ENCODE measurements at regions not wholly inside any gene's neighbourhood (a gene's known extent, or its start where the extent isn't known, plus 50 kb on each side); places are given as distances from the start of the nearest gene placed in this dataset.

DNA sequence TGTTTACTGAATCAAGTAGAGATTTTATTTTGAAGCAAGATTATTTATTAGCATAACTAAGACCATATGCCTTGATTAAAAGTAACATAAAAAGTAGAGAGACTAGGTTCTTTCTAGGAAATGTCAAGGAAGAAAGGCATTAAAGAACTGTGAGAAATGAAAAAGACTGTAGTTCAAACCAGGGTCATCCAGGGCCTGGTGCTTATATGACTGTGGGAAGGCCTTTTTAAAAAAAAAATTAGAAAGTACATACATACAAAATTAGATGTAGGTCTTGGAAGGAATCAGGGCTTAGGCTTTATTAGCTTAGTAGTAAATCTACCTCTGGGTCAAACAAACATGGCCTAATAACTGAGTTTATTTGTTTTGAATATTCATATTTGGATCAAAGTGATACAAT lies 173.9 kb upstream of the TBL1XR1 start:
- no peak for ATAC-seq
- Histone ChIP-seq H3K27me3 (ENCODE audit: control insufficient read depth in 1 of 2, insufficient read depth in 2 of 2, low read length in 2 of 2) (no peaks in the 10 kb centered on the region), H3K4me3 (replicated peaks in 1 of 3; ENCODE audit: insufficient read depth in 1 of 3, low read depth in 2 of 3, low read length in 3 of 3) (no peak overlapping the region), H3K27ac (ENCODE audit: extremely low read length, insufficient read depth, low read length) (no peak overlapping the region), H3K9ac (ENCODE audit: insufficient read depth, low read depth, low read length) (no peak overlapping the region), H2AFZ (ENCODE audit: low read length) (no peak overlapping the region), H3K4me2 (ENCODE audit: low read depth, low read length) (no peak overlapping the region), H4K20me1 (ENCODE audit: insufficient read depth, low read length) (no peaks in the 10 kb centered on the region), H3K4me1 (ENCODE audit: insufficient read depth, low read length) (no peaks in the 10 kb centered on the region), H3K9me3 (ENCODE audit: low read length) (no peaks in the 10 kb centered on the region), H3K36me3 (replicated peaks in 1 of 2; ENCODE audit: control insufficient read depth in 1 of 2, insufficient read depth in 2 of 2, low read length in 2 of 2) (no peaks in the 10 kb centered on the region), H3K79me2 (ENCODE audit: insufficient read depth, low read length) (no peaks in the 10 kb centered on the region)
- CTCF ChIA-PET (ENCODE audit: low intra/inter-chr PET ratio, low total read pairs), result no interaction called here
- POLR2A ChIA-PET, result no interaction called here
- TF ChIP-seq, protein P1, sequence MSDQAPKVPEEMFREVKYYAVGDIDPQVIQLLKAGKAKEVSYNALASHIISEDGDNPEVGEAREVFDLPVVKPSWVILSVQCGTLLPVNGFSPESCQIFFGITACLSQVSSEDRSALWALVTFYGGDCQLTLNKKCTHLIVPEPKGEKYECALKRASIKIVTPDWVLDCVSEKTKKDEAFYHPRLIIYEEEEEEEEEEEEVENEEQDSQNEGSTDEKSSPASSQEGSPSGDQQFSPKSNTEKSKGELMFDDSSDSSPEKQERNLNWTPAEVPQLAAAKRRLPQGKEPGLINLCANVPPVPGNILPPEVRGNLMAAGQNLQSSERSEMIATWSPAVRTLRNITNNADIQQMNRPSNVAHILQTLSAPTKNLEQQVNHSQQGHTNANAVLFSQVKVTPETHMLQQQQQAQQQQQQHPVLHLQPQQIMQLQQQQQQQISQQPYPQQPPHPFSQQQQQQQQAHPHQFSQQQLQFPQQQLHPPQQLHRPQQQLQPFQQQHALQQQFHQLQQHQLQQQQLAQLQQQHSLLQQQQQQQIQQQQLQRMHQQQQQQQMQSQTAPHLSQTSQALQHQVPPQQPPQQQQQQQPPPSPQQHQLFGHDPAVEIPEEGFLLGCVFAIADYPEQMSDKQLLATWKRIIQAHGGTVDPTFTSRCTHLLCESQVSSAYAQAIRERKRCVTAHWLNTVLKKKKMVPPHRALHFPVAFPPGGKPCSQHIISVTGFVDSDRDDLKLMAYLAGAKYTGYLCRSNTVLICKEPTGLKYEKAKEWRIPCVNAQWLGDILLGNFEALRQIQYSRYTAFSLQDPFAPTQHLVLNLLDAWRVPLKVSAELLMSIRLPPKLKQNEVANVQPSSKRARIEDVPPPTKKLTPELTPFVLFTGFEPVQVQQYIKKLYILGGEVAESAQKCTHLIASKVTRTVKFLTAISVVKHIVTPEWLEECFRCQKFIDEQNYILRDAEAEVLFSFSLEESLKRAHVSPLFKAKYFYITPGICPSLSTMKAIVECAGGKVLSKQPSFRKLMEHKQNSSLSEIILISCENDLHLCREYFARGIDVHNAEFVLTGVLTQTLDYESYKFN (CRISPR knock-in tag; conservative IDR thresholded peaks at IDR 0.05), result no peak
- no peak for TF ChIP-seq MLLT10 (CRISPR knock-in tag; IDR thresholded peaks at IDR 0.05)
- TF ChIP-seq, protein P2, sequence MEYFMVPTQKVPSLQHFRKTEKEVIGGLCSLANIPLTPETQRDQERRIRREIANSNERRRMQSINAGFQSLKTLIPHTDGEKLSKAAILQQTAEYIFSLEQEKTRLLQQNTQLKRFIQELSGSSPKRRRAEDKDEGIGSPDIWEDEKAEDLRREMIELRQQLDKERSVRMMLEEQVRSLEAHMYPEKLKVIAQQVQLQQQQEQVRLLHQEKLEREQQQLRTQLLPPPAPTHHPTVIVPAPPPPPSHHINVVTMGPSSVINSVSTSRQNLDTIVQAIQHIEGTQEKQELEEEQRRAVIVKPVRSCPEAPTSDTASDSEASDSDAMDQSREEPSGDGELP (IDR thresholded peaks at IDR 0.05; ENCODE audit: borderline replicate concordance, low read depth), result no peak
- no peak for TF ChIP-seq SMARCC2 (IDR thresholded peaks at IDR 0.05)
- TF ChIP-seq FOXC1 (CRISPR knock-in tag; IDR thresholded peaks at IDR 0.05; ENCODE audit: borderline replicate concordance), result no peak
- TF ChIP-seq, protein P3, sequence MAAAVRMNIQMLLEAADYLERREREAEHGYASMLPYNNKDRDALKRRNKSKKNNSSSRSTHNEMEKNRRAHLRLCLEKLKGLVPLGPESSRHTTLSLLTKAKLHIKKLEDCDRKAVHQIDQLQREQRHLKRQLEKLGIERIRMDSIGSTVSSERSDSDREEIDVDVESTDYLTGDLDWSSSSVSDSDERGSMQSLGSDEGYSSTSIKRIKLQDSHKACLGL (CRISPR knock-in tag; IDR thresholded peaks at IDR 0.05), result no peak
- TF ChIP-seq ZNF335 (CRISPR knock-in tag; IDR thresholded peaks at IDR 0.05), result no peak
- no peak for TF ChIP-seq ELF3 (CRISPR knock-in tag; IDR thresholded peaks at IDR 0.05)
- TF ChIP-seq LCORL (IDR thresholded peaks at IDR 0.05), result no peak
- no peak for TF ChIP-seq LCORL (CRISPR knock-in tag; IDR thresholded peaks at IDR 0.05)
- TF ChIP-seq CBFB (CRISPR knock-in tag; IDR thresholded peaks at IDR 0.05), result no peak
- TF ChIP-seq ISX (CRISPR knock-in tag; conservative IDR thresholded peaks at IDR 0.05), result no peak
- no peak for TF ChIP-seq ZBTB1 (CRISPR knock-in tag; IDR thresholded peaks at IDR 0.05; ENCODE audit: borderline replicate concordance)
- TF ChIP-seq, protein P4, sequence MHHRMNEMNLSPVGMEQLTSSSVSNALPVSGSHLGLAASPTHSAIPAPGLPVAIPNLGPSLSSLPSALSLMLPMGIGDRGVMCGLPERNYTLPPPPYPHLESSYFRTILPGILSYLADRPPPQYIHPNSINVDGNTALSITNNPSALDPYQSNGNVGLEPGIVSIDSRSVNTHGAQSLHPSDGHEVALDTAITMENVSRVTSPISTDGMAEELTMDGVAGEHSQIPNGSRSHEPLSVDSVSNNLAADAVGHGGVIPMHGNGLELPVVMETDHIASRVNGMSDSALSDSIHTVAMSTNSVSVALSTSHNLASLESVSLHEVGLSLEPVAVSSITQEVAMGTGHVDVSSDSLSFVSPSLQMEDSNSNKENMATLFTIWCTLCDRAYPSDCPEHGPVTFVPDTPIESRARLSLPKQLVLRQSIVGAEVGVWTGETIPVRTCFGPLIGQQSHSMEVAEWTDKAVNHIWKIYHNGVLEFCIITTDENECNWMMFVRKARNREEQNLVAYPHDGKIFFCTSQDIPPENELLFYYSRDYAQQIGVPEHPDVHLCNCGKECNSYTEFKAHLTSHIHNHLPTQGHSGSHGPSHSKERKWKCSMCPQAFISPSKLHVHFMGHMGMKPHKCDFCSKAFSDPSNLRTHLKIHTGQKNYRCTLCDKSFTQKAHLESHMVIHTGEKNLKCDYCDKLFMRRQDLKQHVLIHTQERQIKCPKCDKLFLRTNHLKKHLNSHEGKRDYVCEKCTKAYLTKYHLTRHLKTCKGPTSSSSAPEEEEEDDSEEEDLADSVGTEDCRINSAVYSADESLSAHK (CRISPR knock-in tag; IDR thresholded peaks at IDR 0.05; ENCODE audit: borderline replicate concordance), result no peak
- no peak for TF ChIP-seq PTBP1 (IDR thresholded peaks at IDR 0.05; ENCODE audit: low read depth, low read length, poor library complexity, severe bottlenecking)
- TF ChIP-seq SNRNP70 (IDR thresholded peaks at IDR 0.05; ENCODE audit: low read depth, low read length), result no peak
- TF ChIP-seq CBX1 (IDR thresholded peaks at IDR 0.05; ENCODE audit: low read depth), result no peak
- TF ChIP-seq NR2F6 (IDR thresholded peaks at IDR 0.05), result no peak
- no peak for TF ChIP-seq NR2F6 (CRISPR knock-in tag; IDR thresholded peaks at IDR 0.05)
- BruUV-seq (replicated peaks), result no TSS peak
- in situ Hi-C loops (cut with HindIII; ENCODE audit: extremely low pct_ligation_motif_present, low pct_unique_long_range_greater_than_20kb), result no loop called here
- FAIRE-seq, result no peak
- intact Hi-C loops (cut with micrococcal nuclease; ENCODE audit: unreplicated experiment), result no loop called here
- DNase-seq (ENCODE audit: low spot score), result no peak
